DND-41 (cell line): ENCODE measurements at regions not wholly inside any gene's neighbourhood (a gene's known extent, or its start where the extent isn't known, plus 50 kb on each side); places are given as distances from the start of the nearest gene placed in this dataset.

Source experiments
- ATAC-seq: fragments of 200-7000 bp; cut with Tn5 transposase; 3 replicates; pipeline ENCODE4 v1.9.1; 2021; ENCODE audit warnings: low read depth; ENCODE audit not compliant: insufficient read depth
- DNase-seq: peaks from one replicate; pipeline ENCODE4 v3.0.0-alpha.2; 2020
- H2AFZ ChIP-seq: 2 replicates; pipeline ENCODE4 v1.6.0; 2012; ENCODE audit warnings: low read depth, low read length
- H3K27ac ChIP-seq: 2 replicates; pipeline ENCODE4 v1.5.1; 2012; ENCODE audit warnings: low read length, inconsistent platforms
- H3K27me3 ChIP-seq: fragments of 200-600 bp; sonication (generic); 2 replicates; pipeline ENCODE4 v1.6.0; 2012; ENCODE audit warnings: low read length, mild to moderate bottlenecking, inconsistent platforms; ENCODE audit not compliant: insufficient read depth, poor library complexity
- H3K36me3 ChIP-seq: 2 replicates; pipeline ENCODE4 v1.5.1; 2012; ENCODE audit warnings: low read length, inconsistent platforms; ENCODE audit not compliant: insufficient read depth
- H3K4me1 ChIP-seq: 2 replicates; pipeline ENCODE4 v1.5.1; 2012; ENCODE audit warnings: mild to moderate bottlenecking, low read length; ENCODE audit not compliant: insufficient read depth
- H3K4me2 ChIP-seq: 2 replicates; pipeline ENCODE4 v1.6.0; 2012; ENCODE audit warnings: mild to moderate bottlenecking, moderate library complexity, low read length, inconsistent platforms; ENCODE audit not compliant: insufficient read depth
- H3K4me3 ChIP-seq, 2 experiments: fragments of 200-600 bp in 1 of 2; shearing (Covaris generic) in 1 of 2; 2 replicates each; pipeline ENCODE4 v1.5.1; 2012 to 2016; ENCODE audit warnings: inconsistent platforms in 2 of 2, low read length in 2 of 2, mild to moderate bottlenecking in 2 of 2, low read depth in 1 of 2, moderate library complexity in 1 of 2
- H3K79me2 ChIP-seq: 2 replicates; pipeline ENCODE4 v1.6.0; 2012; ENCODE audit warnings: low read length, inconsistent platforms; ENCODE audit not compliant: insufficient read depth
- H3K9ac ChIP-seq: 2 replicates; pipeline ENCODE4 v1.6.0; 2012; ENCODE audit warnings: low read depth, mild to moderate bottlenecking, inconsistent platforms, low read length, moderate library complexity
- H3K9me3 ChIP-seq: 2 replicates; pipeline ENCODE4 v1.5.1; 2012; ENCODE audit warnings: low read length, moderate library complexity, mild to moderate bottlenecking, inconsistent platforms; ENCODE audit not compliant: insufficient read depth, severe bottlenecking
- H4K20me1 ChIP-seq: 2 replicates; pipeline ENCODE4 v1.6.0; 2012; ENCODE audit warnings: low read length; ENCODE audit not compliant: insufficient read depth
- CTCF ChIP-seq: IDR thresholded peaks from 2 replicates; pipeline ENCODE4 v1.5.1; 2012; ENCODE audit warnings: borderline replicate concordance, low read length, moderate library complexity, mild to moderate bottlenecking; ENCODE audit not compliant: poor library complexity, severe bottlenecking; ENCODE audit errors: extremely low read depth
- EZH2 ChIP-seq: IDR thresholded peaks from 3 replicates; pipeline ENCODE4 v1.6.1; 2012; ENCODE audit warnings: borderline replicate concordance, low read depth, mild to moderate bottlenecking, moderate library complexity, low read length, inconsistent platforms; ENCODE audit not compliant: severe bottlenecking

DNA sequence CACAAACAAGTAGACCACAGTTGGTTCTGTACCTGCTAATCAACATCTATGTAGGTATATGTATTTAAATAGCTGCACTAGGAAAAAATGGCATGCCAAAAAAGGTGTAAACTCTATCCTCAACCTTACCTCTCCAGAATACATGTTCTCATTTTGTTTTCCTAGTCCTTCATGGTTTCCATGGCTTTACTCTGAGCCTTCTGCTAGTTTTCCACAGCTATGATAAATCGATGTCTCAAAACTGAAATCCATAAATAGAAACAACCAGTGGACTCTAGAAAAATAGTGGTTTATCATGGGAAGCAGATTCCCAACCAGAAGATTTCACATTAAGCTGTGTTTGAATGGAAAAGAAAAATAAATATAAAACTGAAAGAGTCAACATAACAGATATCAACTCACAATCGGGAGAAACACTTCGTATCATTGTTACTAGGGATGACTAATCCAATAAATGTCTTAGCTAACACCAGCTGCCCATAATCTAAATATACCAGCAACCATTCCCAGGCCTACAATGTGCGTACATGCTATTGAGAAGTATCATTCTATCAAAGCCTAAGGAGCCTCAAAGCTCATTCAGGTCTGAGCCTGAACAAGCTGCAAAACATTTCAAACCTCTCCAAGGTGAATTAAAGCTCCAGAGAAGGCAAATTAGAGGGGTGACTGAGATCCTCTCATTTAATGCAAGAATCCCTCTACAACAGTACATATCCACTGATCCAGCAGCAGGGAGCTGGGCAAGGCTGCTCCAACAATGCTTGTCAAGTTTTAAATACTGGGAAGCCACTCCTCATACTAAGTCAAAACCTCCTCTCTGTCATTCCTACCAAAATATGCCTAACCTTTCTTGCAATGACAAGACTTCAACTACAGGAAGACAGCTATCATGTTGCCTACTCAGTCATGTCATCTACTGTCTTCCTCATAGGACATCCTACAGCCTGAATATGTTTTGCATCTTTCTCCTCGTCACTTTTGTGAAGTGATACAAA, 90.2 kb downstream of the KCTD12 start:
- Histone ChIP-seq H3K79me2 (no peaks in the 10 kb centered on the region), H3K27me3 (peaks cover 3% of the 10 kb centered on the region), H2AFZ (no peak overlapping the region), H3K4me1 (no peaks in the 10 kb centered on the region), H3K27ac (no peak overlapping the region), H4K20me1 (no peaks in the 10 kb centered on the region), H3K4me2 (no peak overlapping the region), H3K4me3 (no peak overlapping the region), H3K36me3 (no peaks in the 10 kb centered on the region), H3K9ac (no peak overlapping the region), H3K9me3 (no peaks in the 10 kb centered on the region)
- TF ChIP-seq CTCF (no peak), EZH2 (no peak)
- ATAC-seq (no peak), DNase-seq (no peak)

DNA sequence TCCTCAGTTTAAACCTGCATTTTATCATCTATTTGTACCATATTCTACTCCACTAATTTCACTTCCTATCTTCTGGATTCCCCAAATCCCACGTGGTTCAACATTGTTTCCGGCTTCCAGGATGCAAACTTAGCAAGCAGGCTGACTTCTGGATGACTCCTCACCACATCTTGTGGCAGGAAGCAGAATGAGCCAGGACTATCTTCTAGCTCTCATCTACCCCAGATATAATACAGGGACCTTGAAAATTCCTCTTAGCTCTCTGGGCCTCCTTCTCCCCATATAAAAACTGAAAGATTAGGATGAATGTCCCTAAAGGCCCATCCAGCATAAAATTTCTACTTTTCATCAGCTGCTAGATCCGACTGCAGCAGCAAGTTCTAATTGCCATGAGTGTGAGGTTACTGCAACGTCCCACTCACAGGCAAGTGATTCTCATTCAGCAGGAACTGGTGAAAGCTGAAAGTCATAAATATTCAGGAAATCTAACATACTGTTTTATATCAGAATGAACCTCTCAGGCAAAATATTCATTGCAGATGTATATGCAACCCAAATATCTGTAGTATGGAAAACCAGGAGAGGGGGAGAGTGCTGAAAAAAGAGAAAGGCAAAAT, 93.4 kb downstream of the KCTD12 start:
- H3K27ac ChIP-seq, result no peak overlapping the region
- no peak for TF ChIP-seq CTCF
- TF ChIP-seq EZH2, result no peak
- DNase-seq (no peak), ATAC-seq (no peak)
- no peak overlapping the region for H3K4me3 ChIP-seq
- H3K36me3 ChIP-seq, result no peaks in the 10 kb centered on the region
- no peak overlapping the region for H3K9ac ChIP-seq
- no peaks in the 10 kb centered on the region for H3K79me2 ChIP-seq
- no peaks in the 10 kb centered on the region for H3K4me1 ChIP-seq
- peaks cover 3% of the 10 kb centered on the region for H3K27me3 ChIP-seq
- no peak overlapping the region for H3K4me2 ChIP-seq
- no peaks in the 10 kb centered on the region for H3K9me3 ChIP-seq
- H2AFZ ChIP-seq, result no peak overlapping the region
- H4K20me1 ChIP-seq, result no peaks in the 10 kb centered on the region

DNA sequence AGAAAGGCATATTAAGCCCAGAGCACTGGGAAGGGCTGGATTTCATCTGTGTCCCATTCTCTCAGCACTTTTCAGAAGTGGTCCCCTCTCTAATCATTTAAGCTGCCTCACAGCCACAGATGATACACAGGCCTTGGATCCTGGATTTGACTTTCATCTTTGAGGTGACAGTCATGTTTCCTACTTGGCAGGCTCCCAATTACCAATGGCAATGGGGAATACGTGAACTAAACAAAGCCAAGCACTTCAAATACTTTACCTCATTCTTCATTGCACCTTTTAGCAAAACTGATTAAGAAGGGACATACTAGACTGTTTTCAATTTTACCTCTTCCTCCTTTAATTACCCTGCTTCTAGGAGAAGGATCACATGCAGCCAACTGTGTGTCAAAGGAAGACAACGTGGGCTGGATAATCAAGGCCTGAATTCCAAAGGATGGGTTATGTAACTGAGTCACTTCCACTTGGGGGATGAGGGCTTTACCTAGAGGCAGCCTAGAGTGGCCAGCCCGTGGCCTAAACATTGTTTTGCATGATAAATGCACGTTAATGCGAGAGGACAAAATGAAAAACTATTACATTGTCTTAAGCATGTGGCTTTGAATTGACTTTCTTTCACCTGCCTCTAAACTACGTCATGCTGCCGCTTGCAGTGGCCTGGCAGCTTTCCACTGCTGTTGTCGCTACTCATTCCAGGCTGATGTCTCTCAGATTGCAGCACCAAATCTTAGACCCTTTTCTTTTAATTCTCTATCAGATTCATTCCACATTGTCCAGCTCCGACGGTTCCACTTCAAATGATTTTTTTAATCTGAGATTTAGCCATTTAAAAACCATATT, 95.0 kb downstream of the KCTD12 start:
- ATAC-seq (no peak), DNase-seq (no peak)
- no peaks in the 10 kb centered on the region for H3K79me2 ChIP-seq
- peaks cover 3% of the 10 kb centered on the region for H3K27me3 ChIP-seq
- H3K4me1 ChIP-seq, result no peaks in the 10 kb centered on the region
- H2AFZ ChIP-seq, result no peak overlapping the region
- TF ChIP-seq EZH2 (no peak), CTCF (no peak)
- no peaks in the 10 kb centered on the region for H4K20me1 ChIP-seq
- no peak overlapping the region for H3K9ac ChIP-seq
- no peak overlapping the region for H3K27ac ChIP-seq
- H3K9me3 ChIP-seq, result no peaks in the 10 kb centered on the region
- H3K4me2 ChIP-seq, result no peak overlapping the region
- no peak overlapping the region for H3K4me3 ChIP-seq
- no peaks in the 10 kb centered on the region for H3K36me3 ChIP-seq
